ENCODE measurements at regions not wholly inside any gene's neighbourhood (a gene's known extent, or its start where the extent isn't known, plus 50 kb on each side); places are given as distances from the start of the nearest gene placed in this dataset.

GRCh38 chr6:43989581-43990146, 137.6 kb downstream of the MRPL14 start:
- no peak for TF ChIP-seq CTCF (conservative IDR thresholded peaks at IDR 0.05; ENCODE audit: low read length)
- no peak for DNase-seq (ENCODE audit: low read depth)
- no peak overlapping the region for H3K4me3 ChIP-seq (ENCODE audit: low read length)

- TF ChIP-seq CTCF (conservative IDR thresholded peaks at IDR 0.05; ENCODE audit: low read length), result no peak
- no peak for DNase-seq (ENCODE audit: low read depth)
- H3K4me3 ChIP-seq (ENCODE audit: low read length), result no peak overlapping the region
Observed at GRCh38 chr6:43988801-43989200, 138.5 kb downstream of the MRPL14 start.

GRCh38 chr6:43987838-43988439, 139.3 kb downstream of the MRPL14 start:
- no peak overlapping the region for H3K4me3 ChIP-seq (ENCODE audit: low read length)
- no peak for TF ChIP-seq CTCF (conservative IDR thresholded peaks at IDR 0.05; ENCODE audit: low read length)
- no peak for DNase-seq (ENCODE audit: low read depth)

- no peak for DNase-seq (ENCODE audit: low read depth)
- no peak overlapping the region for H3K4me3 ChIP-seq (ENCODE audit: low read length)
- TF ChIP-seq CTCF (conservative IDR thresholded peaks at IDR 0.05; ENCODE audit: low read length), result no peak
Observed at GRCh38 chr6:43986177-43986825, 141.0 kb downstream of the MRPL14 start.

- no peak for TF ChIP-seq CTCF (conservative IDR thresholded peaks at IDR 0.05; ENCODE audit: low read length)
- DNase-seq (ENCODE audit: low read depth), result no peak
- H3K4me3 ChIP-seq (ENCODE audit: low read length), result no peak overlapping the region
Observed at GRCh38 chr6:43985329-43985728, 141.9 kb downstream of the MRPL14 start.

- TF ChIP-seq CTCF (conservative IDR thresholded peaks at IDR 0.05; ENCODE audit: low read length), result no peak
- no peak overlapping the region for H3K4me3 ChIP-seq (ENCODE audit: low read length)
- DNase-seq (ENCODE audit: low read depth), result no peak
Observed at GRCh38 chr6:43984442-43985321, 142.6 kb downstream of the MRPL14 start.

Measured in AG10803 (cell line).